Transverse colon (tissue), 4 donors: ENCODE measurements at regions not wholly inside any gene's neighbourhood (a gene's known extent, or its start where the extent isn't known, plus 50 kb on each side); places are given as distances from the start of the nearest gene placed in this dataset.

ENCODE experiments used
- CTCF ChIP-seq, 5 experiments: fragments of 200-600 bp in 3 of 5; fragments of 450-650 bp in 2 of 5; sonication (generic) in 3 of 5; IDR thresholded peaks; 1 replicate in 2 of 5; 2 replicates in 3 of 5; pipeline ENCODE4 v1.5.1; 2016 to 2017; ENCODE audit warnings: antibody characterized with exemption in 5 of 5, inconsistent platforms in 3 of 5, mild to moderate bottlenecking in 2 of 5, moderate library complexity in 1 of 5
- EP300 ChIP-seq: sonication (generic); formaldehyde crosslinking; IDR thresholded peaks from one replicate; pipeline ENCODE4 v1.6.1; 2017; ENCODE audit warnings: antibody characterized with exemption, low read depth
- POLR2A ChIP-seq: fragments of 450-650 bp; IDR thresholded peaks from one replicate; pipeline ENCODE4 v1.6.1; 2016; ENCODE audit warnings: antibody characterized with exemption, mild to moderate bottlenecking, moderate library complexity
- POLR2AphosphoS5 ChIP-seq, 3 donors: sonication (generic); formaldehyde crosslinking; IDR thresholded peaks; one replicate each; pipeline ENCODE4 v1.6.1; 2016; ENCODE audit warnings: antibody characterized with exemption in 3 of 3

- TF ChIP-seq POLR2A (no peak), CTCF (IDR thresholded peaks at IDR 0.05) (no peak), POLR2AphosphoS5 (IDR thresholded peaks at IDR 0.05) (no peak), EP300 (no peak)
Observed at GRCh38 chr2:76274676-76275075, 564.0 kb upstream of the GCFC2 start.
